Activated T-cell treated with anti-CD3 and anti-CD28 coated beads, Interleukin-2, amount 50 U/mL, for 48 hours (primary cell): ENCODE measurements at regions not wholly inside any gene's neighbourhood (a gene's known extent, or its start where the extent isn't known, plus 50 kb on each side); places are given as distances from the start of the nearest gene placed in this dataset.
"Not testable (repeated sequence)": the region's sequence is repeated elsewhere in the genome, so short reads cannot be mapped to it uniquely, and the experiment has no call there.

Experiments
- DNase-seq, 2 experiments: peaks; one replicate each; pipeline ENCODE4 v3.0.0-alpha.2; 2020

- DNase-seq = no peak
Observed at GRCh38 chr7:20839196-20839735, 52.6 kb upstream of the SP8 start.

GRCh38 chr7:20839987-20840386 is 53.3 kb upstream of the SP8 start:
- no peak for DNase-seq

- DNase-seq = no peak
Observed at GRCh38 chr7:20846791-20847190, 60.1 kb upstream of the SP8 start.

- no peak for DNase-seq
Observed at GRCh38 chr7:20858951-20859350, 72.3 kb upstream of the SP8 start.

GRCh38 chr7:20861468-20861867 is 74.8 kb upstream of the SP8 start:
- DNase-seq = no peak

GRCh38 chr7:20862554-20862953 is 75.9 kb upstream of the SP8 start:
- no peak for DNase-seq

DNA sequence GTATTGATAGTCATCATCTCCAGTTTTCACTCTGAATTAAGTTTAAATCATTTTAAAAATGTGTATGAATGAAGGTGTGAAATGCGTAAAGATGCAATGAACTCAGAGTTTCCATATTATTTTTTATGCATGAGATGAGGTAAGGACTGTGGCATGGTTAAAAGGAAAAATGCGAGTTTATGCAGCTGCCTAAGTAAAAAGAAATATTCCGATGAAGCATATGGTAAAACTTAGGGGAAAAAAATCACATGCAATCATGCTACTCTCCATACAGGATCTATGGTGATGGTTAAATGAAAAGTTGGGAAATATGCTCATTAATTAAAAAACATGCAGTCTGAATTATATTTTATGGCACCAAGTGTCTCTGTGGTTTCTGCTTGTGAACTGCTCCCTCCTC is 77.5 kb upstream of the SP8 start:
- DNase-seq = no peak

DNA sequence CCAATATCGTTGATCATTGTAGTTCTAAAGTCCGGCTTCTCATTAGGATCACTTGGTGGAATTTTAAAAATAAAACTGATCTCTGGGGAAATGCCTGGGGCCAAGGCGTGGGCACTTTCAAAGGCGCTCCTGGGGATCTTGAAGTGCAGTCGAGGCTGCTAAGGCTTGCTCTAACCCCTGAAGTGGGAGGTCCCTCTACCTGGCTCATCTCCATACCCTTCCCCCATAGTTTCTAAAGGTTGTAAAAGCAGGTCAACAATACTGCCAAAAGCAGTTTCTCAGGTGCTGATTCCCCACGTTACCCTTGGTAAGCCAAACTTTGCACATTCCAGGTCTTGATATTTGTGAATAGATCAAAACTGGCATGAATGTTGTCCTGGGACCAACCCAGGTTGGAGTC is 79.0 kb upstream of the SP8 start:
- no peak for DNase-seq

DNA sequence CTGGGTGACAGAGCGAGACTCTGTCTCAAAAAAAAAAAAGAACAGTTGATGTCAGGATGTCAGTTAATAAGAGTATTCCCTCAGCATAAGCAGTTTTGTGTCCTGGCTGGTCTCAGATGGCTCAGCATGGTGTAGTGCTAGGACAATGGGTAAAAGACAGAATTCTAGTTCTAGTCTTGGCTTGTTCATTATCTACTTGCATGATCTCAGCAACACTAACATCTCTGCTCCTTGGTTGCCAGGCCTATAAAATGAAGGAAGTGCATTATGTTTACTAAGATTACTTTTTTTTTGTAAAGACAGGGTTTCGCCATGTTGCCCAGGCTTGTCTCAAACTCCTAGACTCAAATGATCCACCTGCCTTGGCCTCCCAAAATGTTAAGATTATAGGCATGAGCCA is 84.3 kb upstream of the SP8 start:
- no peak for DNase-seq

DNA sequence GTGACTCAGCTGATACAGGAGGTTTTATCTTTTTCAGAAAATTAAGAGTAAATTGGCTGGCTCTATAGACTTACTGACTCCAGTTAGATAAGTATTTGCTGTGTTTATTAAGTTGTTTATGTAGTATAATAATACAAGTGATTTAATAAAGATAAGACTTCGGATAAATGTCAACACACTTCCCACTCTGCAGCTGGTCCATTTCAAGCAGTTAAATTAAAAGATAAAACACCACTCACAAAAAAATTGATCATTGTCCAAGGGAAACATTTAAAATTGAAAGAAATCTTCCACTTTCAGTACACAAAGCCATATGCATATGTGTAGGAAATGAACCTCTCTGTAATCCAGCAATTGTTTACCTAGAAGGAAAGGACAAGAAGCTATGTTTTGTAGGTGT is 106.1 kb upstream of the SP8 start:
- no peak for DNase-seq

DNA sequence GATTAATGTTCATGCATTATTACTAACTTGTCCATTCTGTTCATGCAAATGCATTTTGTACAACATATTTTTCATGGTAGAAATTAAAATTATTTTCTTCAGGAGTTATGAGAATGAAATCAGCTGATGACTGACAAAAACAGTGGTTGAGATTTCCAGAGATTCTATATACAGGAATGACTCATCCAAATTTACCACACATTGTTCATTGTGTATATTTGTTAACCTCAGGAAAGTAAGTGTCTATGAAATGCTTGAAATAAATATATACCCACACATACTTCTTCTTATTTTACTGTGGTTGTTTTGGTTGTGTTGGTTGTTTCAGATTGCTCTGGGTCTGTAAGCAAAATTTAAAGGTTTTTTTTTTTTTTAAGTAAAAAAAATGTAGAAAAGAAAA is 108.1 kb upstream of the SP8 start:
- no peak for DNase-seq

DNA sequence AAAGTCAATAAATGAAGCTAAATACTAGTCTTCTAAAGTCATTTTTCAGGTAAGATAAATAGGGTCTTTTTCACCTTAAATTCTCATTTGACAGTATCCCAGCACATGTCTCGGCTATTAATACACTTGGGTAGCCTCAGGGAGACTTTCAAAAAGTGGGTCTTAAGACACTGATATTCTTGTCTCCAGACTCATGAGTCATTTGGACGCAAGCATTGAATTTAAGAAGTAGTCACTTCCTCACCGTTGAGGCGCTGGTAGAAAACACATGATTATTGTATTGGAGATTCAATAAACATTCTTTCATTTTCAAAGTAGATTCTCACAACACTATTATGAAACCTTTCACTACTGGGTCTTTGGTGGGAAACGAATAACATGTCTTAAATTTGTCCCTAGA is 108.9 kb upstream of the SP8 start:
- no peak for DNase-seq

GRCh38 chr7:20896996-20897395 is 110.3 kb upstream of the SP8 start:
- DNase-seq = no peak

DNA sequence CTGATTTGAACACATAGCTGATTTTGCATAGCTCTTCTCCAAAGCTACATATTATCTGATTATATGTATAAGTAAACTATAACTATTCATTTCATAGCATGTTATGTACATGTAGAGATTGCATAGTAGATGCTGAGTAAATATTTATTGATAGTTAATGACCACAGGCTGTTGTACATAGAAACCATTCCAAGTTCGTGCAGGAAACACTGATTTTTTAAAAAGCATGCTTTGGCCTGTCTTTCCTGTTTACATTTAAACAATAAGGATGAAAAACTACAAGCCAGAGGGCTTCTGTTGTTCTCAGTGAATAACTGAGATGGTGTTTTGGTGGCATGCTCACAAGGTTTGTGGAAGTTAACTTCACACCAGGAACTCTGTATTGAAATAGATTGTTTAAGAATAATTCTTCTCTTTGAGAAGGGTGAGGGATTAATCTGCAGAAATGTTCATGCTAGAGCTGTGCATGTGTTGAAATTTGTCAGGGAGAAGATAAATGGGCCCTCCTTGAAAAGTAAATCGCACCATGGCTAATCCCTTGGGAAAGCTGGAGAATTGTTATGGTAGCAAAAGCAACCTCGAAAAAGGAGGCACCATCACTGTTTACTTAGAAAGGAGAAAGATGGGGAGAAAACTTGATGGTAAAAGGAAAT is 120.2 kb upstream of the SP8 start:
- DNase-seq = no peak

DNA sequence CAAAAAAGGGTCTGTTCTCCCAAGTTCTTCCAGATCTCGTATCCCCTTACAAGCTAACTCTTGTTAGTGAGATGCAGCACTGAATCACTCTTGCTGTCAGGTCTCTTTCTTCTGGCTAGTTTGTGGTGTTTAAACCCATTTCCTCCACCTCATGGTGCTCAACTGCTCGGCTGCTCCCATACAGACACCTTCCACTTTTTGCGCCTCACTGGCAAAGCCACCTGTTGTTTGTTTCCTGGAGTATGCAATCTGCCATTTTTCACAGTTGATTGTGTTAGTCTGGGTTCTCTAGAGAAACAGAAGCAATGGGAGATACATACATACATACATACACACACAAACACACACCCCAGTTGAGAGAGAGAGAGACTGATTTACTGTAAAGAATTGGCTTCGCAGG is 124.4 kb upstream of the SP8 start:
- DNase-seq = no peak

DNA sequence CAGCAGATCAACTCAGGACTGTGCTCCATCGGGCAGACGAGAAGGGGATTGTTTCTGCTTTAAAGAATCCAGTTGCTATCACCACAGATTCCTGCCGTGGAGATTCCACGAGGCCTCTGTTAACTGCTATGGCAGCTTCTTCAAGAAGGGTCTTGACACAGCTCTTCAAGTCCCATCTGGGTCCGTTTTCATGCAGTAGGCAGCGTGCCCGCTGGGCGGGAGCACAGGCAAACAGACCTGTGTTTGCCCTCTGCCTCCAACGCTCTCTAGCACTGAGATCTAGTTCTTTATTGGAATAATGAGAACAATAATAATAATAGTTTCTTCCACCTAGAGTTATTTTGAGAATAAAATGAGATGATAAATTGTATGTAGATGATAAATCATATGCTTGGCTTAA is 127.2 kb upstream of the SP8 start:
- DNase-seq = no peak

DNA sequence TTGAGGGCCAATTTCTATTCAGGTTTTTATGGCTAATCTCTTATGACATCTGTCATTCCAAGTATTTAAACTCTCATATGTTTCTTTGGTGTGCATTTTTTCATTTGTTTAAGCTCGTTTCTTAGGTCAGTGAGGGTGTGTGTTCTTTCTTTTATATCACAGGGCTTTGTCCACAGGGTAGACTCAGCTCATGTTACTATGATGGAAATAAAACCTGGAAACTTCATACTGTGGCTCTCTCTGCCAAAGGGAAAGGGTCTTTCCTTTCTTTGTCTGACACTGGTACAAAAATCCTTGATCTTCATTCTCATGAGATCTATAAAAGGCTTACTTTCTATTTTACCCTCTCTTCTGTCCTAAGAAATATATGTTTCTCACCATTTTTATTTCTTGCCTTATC is 129.6 kb upstream of the SP8 start:
- no peak for DNase-seq

- DNase-seq = no peak
Observed at GRCh38 chr7:20917603-20918002, 130.9 kb upstream of the SP8 start.

GRCh38 chr7:20918156-20918555 is 131.5 kb upstream of the SP8 start:
- DNase-seq = no peak

DNA sequence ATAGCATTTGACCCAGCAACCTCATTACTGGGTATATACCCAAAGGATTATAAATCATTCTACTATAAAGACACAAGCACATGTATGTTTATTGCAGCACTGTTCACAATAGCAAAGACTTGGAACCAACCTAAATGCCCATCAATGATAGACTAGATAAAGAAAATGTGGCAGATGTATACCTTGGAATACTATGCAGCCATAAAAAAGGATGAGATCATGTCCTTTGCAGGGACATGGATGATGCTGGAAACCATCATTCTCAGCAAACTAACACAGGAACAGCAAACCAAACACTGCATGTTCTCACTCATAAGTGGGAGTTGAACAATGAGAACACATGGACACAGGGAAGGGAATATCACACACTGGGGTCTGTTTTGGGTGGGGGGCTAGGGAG is 140.5 kb upstream of the SP8 start:
- not testable (repeated sequence) for DNase-seq

- DNase-seq = no peak
Observed at GRCh38 chr7:20927976-20928375, 141.3 kb upstream of the SP8 start.

GRCh38 chr7:20929199-20929598 is 142.5 kb upstream of the SP8 start:
- DNase-seq = no peak

DNA sequence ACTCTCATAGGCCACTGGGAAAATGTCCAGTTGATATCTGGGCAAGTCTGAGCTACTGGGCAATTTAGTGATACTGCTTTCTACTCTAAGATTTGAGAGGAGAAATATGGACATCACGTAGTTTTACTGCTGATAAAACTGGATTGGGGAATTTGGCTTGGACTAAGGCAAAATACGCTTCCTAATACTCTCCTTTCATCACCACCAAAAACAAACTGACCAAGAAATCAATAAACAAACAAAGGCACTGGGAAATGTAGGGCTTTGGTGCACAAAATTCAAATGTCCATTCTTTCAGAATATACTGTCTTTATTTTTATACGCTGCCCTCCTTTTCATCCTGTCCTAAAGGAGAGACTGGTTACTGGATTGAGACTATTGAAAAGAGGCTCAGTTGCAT is 145.1 kb upstream of the SP8 start:
- no peak for DNase-seq

- DNase-seq = no peak
Observed at GRCh38 chr7:20932785-20933527, 146.3 kb upstream of the SP8 start.

DNA sequence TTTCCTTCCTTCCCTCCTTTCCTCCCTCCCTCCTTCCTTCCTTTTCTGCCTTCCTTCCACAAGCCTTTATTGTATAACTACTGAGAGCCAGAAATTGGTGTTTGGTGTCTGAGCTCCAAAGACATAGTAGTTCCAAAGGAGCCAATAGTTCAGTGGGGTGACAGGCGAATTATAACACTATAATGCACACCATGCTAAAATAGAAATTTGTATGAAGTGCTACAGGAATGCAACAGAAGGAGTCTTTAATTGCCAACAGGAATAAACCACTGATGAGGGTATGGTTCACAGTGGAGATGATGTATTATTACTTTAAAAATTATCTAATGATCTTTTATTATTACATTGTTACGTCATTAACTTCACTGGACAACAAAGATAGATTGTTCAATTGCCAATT is 158.8 kb upstream of the SP8 start:
- DNase-seq = no peak
